ENCODE measurements at regions not wholly inside any gene's neighbourhood (a gene's known extent, or its start where the extent isn't known, plus 50 kb on each side); places are given as distances from the start of the nearest gene placed in this dataset.

DNA sequence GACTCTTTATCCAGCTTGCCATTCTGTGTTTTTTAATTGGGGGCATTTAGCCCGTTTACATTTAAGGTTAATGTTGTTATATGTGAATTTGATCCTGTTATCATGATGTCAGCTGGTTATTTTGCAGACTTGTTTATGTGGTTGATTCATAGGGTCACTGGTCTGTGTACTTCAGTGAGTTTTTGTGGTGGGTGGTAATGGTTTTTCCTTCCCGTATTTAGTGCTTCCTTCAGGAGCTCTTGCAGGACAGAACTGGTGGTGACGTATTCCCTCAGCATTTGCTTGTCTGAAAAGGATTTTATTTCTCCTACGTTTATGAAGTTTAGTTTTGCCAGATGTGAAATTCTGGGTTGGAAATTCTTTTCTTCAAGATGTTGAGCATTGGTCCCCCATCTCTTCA is 381.1 kb downstream of the MAN2A1 start:
- intact Hi-C loops (cut with micrococcal nuclease) (no loop called here), dilution Hi-C loops (cut with MboI; ENCODE audit: extremely low pct_ligation_motif_present, low sequenced_read_pairs) (no loop called here)
- peaks cover 2% of the 10 kb centered on the region for H3K9me3 ChIP-seq (replicated peaks; ENCODE audit: control insufficient read depth, insufficient read depth, low read length)
- DNase-seq (ENCODE audit: low read depth, low spot score) (no peak), FAIRE-seq (no peak)
- H3K4me1 ChIP-seq (ENCODE audit: control insufficient read depth, extremely low read depth, insufficient read depth, low read length) = no peaks in the 10 kb centered on the region
- BruUV-seq (replicated peaks) = no TSS peak
- H3K79me2 ChIP-seq (ENCODE audit: control insufficient read depth, insufficient read depth, low read length) = no peaks in the 10 kb centered on the region
- no peak overlapping the region for H3K27ac ChIP-seq (ENCODE audit: insufficient read depth, low read depth, low read length)
- POLR2A ChIA-PET = no interaction called here
- no peaks in the 10 kb centered on the region for H4K20me1 ChIP-seq (replicated peaks; ENCODE audit: control insufficient read depth, extremely low read depth, insufficient read depth, low read length)
- no peak overlapping the region for H2AFZ ChIP-seq (ENCODE audit: low read depth, low read length)
- TF ChIP-seq, protein P1, sequence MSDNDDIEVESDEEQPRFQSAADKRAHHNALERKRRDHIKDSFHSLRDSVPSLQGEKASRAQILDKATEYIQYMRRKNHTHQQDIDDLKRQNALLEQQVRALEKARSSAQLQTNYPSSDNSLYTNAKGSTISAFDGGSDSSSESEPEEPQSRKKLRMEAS (IDR thresholded peaks at IDR 0.05; ENCODE audit: insufficient read depth, insufficient read length) = no peak
- TF ChIP-seq, protein P2, sequence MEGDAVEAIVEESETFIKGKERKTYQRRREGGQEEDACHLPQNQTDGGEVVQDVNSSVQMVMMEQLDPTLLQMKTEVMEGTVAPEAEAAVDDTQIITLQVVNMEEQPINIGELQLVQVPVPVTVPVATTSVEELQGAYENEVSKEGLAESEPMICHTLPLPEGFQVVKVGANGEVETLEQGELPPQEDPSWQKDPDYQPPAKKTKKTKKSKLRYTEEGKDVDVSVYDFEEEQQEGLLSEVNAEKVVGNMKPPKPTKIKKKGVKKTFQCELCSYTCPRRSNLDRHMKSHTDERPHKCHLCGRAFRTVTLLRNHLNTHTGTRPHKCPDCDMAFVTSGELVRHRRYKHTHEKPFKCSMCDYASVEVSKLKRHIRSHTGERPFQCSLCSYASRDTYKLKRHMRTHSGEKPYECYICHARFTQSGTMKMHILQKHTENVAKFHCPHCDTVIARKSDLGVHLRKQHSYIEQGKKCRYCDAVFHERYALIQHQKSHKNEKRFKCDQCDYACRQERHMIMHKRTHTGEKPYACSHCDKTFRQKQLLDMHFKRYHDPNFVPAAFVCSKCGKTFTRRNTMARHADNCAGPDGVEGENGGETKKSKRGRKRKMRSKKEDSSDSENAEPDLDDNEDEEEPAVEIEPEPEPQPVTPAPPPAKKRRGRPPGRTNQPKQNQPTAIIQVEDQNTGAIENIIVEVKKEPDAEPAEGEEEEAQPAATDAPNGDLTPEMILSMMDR (IDR thresholded peaks at IDR 0.05; ENCODE audit: extremely low read depth in 1 of 2, insufficient read depth in 1 of 2, low read depth in 1 of 2, low read length in 2 of 2) = no peak
- TF ChIP-seq POLR2A (IDR thresholded peaks at IDR 0.05; ENCODE audit: low read depth, low read length) = no peak
- TF ChIP-seq FOS (IDR thresholded peaks at IDR 0.05; ENCODE audit: borderline replicate concordance, insufficient read depth, low read length) = no peak
- no peak for TF ChIP-seq MYC (IDR thresholded peaks at IDR 0.05; ENCODE audit: low read depth, low read length)
- no peak for TF ChIP-seq EZH2 (IDR thresholded peaks at IDR 0.05; ENCODE audit: borderline replicate concordance, low read depth, low read length, severe bottlenecking)
- no peaks in the 10 kb centered on the region for H3K36me3 ChIP-seq (ENCODE audit: control insufficient read depth in 2 of 2, extremely low read depth in 1 of 2, insufficient read depth in 2 of 2, low read length in 2 of 2)
- no peak overlapping the region for H3K9ac ChIP-seq (replicated peaks; ENCODE audit: extremely low read depth, insufficient read depth, low read length)
- CTCF ChIA-PET = no interaction called here
- no peaks in the 10 kb centered on the region for H3K9me1 ChIP-seq (replicated peaks; ENCODE audit: control insufficient read depth, extremely low read depth, insufficient read depth, low read length)
- no peak overlapping the region for H3K4me2 ChIP-seq (ENCODE audit: insufficient read depth, low read length)
- H3K27me3 ChIP-seq (ENCODE audit: control insufficient read depth in 2 of 2, insufficient read depth in 2 of 2, low read length in 2 of 2) = no peaks in the 10 kb centered on the region
- H3K4me3 ChIP-seq (replicated peaks in 1 of 3; ENCODE audit: insufficient read depth in 1 of 3, low read depth in 1 of 3, low read length in 3 of 3) = no peak overlapping the region

DNA sequence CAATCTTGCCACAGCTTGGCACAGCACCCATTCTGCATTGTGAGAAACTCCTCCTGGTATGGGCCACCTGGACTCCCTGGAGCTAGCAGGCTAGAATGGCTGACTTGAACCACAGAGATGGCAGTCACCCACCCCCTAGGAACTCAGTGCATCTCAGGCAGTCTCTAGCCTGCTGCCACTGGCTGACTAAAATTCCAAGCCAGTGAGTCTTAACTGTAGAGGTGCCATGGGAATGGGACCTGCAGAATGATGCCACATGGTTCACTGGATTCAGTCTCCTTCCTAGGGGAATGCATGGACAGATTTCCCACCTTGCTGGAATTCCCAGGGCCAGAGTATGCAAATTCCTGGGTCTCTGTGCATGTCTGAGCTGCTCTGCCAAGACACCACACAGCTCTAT is 382.9 kb downstream of the MAN2A1 start:
- Histone ChIP-seq H3K79me2 (ENCODE audit: control insufficient read depth, insufficient read depth, low read length) (no peaks in the 10 kb centered on the region), H3K9ac (replicated peaks; ENCODE audit: extremely low read depth, insufficient read depth, low read length) (no peak overlapping the region), H3K4me1 (ENCODE audit: control insufficient read depth, extremely low read depth, insufficient read depth, low read length) (no peaks in the 10 kb centered on the region), H2AFZ (ENCODE audit: low read depth, low read length) (no peak overlapping the region), H4K20me1 (replicated peaks; ENCODE audit: control insufficient read depth, extremely low read depth, insufficient read depth, low read length) (no peaks in the 10 kb centered on the region), H3K9me1 (replicated peaks; ENCODE audit: control insufficient read depth, extremely low read depth, insufficient read depth, low read length) (no peaks in the 10 kb centered on the region), H3K9me3 (replicated peaks; ENCODE audit: control insufficient read depth, insufficient read depth, low read length) (peaks cover 2% of the 10 kb centered on the region), H3K27me3 (ENCODE audit: control insufficient read depth in 2 of 2, insufficient read depth in 2 of 2, low read length in 2 of 2) (no peaks in the 10 kb centered on the region), H3K4me3 (replicated peaks in 1 of 3; ENCODE audit: insufficient read depth in 1 of 3, low read depth in 1 of 3, low read length in 3 of 3) (no peak overlapping the region), H3K36me3 (ENCODE audit: control insufficient read depth in 2 of 2, extremely low read depth in 1 of 2, insufficient read depth in 2 of 2, low read length in 2 of 2) (no peaks in the 10 kb centered on the region), H3K27ac (ENCODE audit: insufficient read depth, low read depth, low read length) (no peak overlapping the region), H3K4me2 (ENCODE audit: insufficient read depth, low read length) (no peak overlapping the region)
- TF ChIP-seq, protein P1 (IDR thresholded peaks at IDR 0.05; ENCODE audit: insufficient read depth, insufficient read length) = no peak
- TF ChIP-seq, protein P2 (IDR thresholded peaks at IDR 0.05; ENCODE audit: extremely low read depth in 1 of 2, insufficient read depth in 1 of 2, low read depth in 1 of 2, low read length in 2 of 2) = no peak
- TF ChIP-seq MYC (IDR thresholded peaks at IDR 0.05; ENCODE audit: low read depth, low read length) = no peak
- TF ChIP-seq EZH2 (IDR thresholded peaks at IDR 0.05; ENCODE audit: borderline replicate concordance, low read depth, low read length, severe bottlenecking) = no peak
- TF ChIP-seq FOS (IDR thresholded peaks at IDR 0.05; ENCODE audit: borderline replicate concordance, insufficient read depth, low read length) = no peak
- no peak for TF ChIP-seq GATA2 (IDR thresholded peaks at IDR 0.05; ENCODE audit: insufficient read depth, insufficient read length, low read depth, low read length)
- no peak for TF ChIP-seq JUN (IDR thresholded peaks at IDR 0.05; ENCODE audit: borderline replicate concordance, insufficient read depth, insufficient read length, low read depth)
- TF ChIP-seq POLR2A (IDR thresholded peaks at IDR 0.05; ENCODE audit: low read depth, low read length) = no peak
- no peak for TF ChIP-seq POLR2AphosphoS5 (IDR thresholded peaks at IDR 0.05; ENCODE audit: insufficient read depth, low read depth, low read length)
- DNase-seq (ENCODE audit: low read depth, low spot score) = no peak
- FAIRE-seq = no peak
- dilution Hi-C loops (cut with MboI; ENCODE audit: extremely low pct_ligation_motif_present, low sequenced_read_pairs) (no loop called here), intact Hi-C loops (cut with micrococcal nuclease) (no loop called here)
- CTCF ChIA-PET = no interaction called here
- BruUV-seq (replicated peaks) = no TSS peak
- POLR2A ChIA-PET = no interaction called here

Measured in endothelial cell of umbilical vein (primary cell).